ENCODE measurements at regions not wholly inside any gene's neighbourhood (a gene's known extent, or its start where the extent isn't known, plus 50 kb on each side); places are given as distances from the start of the nearest gene placed in this dataset.

DNA sequence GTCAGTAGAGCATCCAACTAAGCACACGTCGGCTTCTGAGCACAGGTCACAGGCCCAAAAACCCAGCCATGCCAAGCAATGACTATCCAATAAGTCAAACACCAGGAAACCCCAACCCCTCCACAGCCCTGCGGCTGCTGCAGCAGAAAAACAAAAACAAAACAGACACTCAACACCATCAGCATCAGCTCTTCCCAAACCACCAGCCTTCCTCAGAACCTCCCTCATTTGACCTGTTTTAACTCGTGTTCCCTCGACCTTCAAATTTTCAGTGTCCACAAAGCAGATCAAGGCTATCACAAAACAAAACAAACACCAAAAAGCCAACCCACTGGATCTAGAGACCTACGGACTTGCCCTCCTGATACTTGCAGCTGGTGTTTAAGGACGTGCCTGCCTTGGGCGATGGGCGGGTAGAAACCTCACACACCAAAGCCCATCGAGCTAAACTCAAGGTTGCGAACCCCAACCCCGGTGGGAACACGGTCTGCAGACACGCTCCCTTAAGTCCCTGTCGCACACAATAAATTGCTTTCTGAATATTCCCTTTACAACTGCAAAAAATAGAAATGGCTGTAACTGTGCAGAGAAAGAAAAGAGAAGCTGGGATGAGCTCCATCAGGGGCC lies 247.1 kb upstream of the ANKRD55 start (continued):
- TF ChIP-seq, protein P1, sequence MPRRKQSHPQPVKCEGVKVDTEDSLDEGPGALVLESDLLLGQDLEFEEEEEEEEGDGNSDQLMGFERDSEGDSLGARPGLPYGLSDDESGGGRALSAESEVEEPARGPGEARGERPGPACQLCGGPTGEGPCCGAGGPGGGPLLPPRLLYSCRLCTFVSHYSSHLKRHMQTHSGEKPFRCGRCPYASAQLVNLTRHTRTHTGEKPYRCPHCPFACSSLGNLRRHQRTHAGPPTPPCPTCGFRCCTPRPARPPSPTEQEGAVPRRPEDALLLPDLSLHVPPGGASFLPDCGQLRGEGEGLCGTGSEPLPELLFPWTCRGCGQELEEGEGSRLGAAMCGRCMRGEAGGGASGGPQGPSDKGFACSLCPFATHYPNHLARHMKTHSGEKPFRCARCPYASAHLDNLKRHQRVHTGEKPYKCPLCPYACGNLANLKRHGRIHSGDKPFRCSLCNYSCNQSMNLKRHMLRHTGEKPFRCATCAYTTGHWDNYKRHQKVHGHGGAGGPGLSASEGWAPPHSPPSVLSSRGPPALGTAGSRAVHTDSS (CRISPR knock-in tag; conservative IDR thresholded peaks at IDR 0.05), result no peak
- TF ChIP-seq JUNB (CRISPR knock-in tag; IDR thresholded peaks at IDR 0.05; ENCODE audit: borderline replicate concordance) (no peak), YY1 (IDR thresholded peaks at IDR 0.05; ENCODE audit: insufficient read depth, insufficient replicate concordance, low read depth, low read length) (peak; percentile 6), YEATS4 (CRISPR knock-in tag; IDR thresholded peaks at IDR 0.05; ENCODE audit: borderline replicate concordance) (peak; percentile 69), ZNF672 (CRISPR knock-in tag; IDR thresholded peaks at IDR 0.05) (no peak), NONO (IDR thresholded peaks at IDR 0.05) (no peak), NONO (CRISPR knock-in tag; conservative IDR thresholded peaks at IDR 0.05) (peak; percentile 73; the same call in 1 of the 2 replicates), PAX8 (CRISPR knock-in tag; IDR thresholded peaks at IDR 0.05; ENCODE audit: borderline replicate concordance) (no peak), MED8 (CRISPR knock-in tag; IDR thresholded peaks at IDR 0.05; ENCODE audit: insufficient replicate concordance) (peak; percentile 95), PCBP1 (IDR thresholded peaks at IDR 0.05; ENCODE audit: borderline replicate concordance, low read depth, low read length) (no peak), MIXL1 (CRISPR knock-in tag; IDR thresholded peaks at IDR 0.05) (peak; percentile 79; the same call in 1 of the 2 replicates), HNRNPK (IDR thresholded peaks at IDR 0.05; ENCODE audit: low read depth, low read length, poor library complexity, severe bottlenecking) (no peak)
- TF ChIP-seq, protein P2, sequence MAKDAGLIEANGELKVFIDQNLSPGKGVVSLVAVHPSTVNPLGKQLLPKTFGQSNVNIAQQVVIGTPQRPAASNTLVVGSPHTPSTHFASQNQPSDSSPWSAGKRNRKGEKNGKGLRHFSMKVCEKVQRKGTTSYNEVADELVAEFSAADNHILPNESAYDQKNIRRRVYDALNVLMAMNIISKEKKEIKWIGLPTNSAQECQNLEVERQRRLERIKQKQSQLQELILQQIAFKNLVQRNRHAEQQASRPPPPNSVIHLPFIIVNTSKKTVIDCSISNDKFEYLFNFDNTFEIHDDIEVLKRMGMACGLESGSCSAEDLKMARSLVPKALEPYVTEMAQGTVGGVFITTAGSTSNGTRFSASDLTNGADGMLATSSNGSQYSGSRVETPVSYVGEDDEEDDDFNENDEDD (CRISPR knock-in tag; IDR thresholded peaks at IDR 0.05; ENCODE audit: borderline replicate concordance), result peak; percentile 15; the same call in 1 of the 2 replicates
- TF ChIP-seq, protein P3, sequence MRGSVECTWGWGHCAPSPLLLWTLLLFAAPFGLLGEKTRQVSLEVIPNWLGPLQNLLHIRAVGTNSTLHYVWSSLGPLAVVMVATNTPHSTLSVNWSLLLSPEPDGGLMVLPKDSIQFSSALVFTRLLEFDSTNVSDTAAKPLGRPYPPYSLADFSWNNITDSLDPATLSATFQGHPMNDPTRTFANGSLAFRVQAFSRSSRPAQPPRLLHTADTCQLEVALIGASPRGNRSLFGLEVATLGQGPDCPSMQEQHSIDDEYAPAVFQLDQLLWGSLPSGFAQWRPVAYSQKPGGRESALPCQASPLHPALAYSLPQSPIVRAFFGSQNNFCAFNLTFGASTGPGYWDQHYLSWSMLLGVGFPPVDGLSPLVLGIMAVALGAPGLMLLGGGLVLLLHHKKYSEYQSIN (CRISPR knock-in tag; IDR thresholded peaks at IDR 0.05; ENCODE audit: borderline replicate concordance), result no peak
- TF ChIP-seq, protein P4, sequence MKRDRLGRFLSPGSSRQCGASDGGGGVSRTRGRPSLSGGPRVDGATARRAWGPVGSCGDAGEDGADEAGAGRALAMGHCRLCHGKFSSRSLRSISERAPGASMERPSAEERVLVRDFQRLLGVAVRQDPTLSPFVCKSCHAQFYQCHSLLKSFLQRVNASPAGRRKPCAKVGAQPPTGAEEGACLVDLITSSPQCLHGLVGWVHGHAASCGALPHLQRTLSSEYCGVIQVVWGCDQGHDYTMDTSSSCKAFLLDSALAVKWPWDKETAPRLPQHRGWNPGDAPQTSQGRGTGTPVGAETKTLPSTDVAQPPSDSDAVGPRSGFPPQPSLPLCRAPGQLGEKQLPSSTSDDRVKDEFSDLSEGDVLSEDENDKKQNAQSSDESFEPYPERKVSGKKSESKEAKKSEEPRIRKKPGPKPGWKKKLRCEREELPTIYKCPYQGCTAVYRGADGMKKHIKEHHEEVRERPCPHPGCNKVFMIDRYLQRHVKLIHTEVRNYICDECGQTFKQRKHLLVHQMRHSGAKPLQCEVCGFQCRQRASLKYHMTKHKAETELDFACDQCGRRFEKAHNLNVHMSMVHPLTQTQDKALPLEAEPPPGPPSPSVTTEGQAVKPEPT (CRISPR knock-in tag; IDR thresholded peaks at IDR 0.05; ENCODE audit: low read depth), result peak; percentile 99
- TF ChIP-seq, protein P5, sequence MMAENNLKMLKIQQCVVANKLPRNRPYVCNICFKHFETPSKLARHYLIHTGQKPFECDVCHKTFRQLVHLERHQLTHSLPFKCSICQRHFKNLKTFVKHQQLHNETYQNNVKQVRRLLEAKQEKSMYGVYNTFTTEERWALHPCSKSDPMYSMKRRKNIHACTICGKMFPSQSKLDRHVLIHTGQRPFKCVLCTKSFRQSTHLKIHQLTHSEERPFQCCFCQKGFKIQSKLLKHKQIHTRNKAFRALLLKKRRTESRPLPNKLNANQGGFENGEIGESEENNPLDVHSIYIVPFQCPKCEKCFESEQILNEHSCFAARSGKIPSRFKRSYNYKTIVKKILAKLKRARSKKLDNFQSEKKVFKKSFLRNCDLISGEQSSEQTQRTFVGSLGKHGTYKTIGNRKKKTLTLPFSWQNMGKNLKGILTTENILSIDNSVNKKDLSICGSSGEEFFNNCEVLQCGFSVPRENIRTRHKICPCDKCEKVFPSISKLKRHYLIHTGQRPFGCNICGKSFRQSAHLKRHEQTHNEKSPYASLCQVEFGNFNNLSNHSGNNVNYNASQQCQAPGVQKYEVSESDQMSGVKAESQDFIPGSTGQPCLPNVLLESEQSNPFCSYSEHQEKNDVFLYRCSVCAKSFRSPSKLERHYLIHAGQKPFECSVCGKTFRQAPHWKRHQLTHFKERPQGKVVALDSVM (CRISPR knock-in tag; IDR thresholded peaks at IDR 0.05), result no peak; the same call in 1 of the 2 replicates
- TF ChIP-seq, protein P6, sequence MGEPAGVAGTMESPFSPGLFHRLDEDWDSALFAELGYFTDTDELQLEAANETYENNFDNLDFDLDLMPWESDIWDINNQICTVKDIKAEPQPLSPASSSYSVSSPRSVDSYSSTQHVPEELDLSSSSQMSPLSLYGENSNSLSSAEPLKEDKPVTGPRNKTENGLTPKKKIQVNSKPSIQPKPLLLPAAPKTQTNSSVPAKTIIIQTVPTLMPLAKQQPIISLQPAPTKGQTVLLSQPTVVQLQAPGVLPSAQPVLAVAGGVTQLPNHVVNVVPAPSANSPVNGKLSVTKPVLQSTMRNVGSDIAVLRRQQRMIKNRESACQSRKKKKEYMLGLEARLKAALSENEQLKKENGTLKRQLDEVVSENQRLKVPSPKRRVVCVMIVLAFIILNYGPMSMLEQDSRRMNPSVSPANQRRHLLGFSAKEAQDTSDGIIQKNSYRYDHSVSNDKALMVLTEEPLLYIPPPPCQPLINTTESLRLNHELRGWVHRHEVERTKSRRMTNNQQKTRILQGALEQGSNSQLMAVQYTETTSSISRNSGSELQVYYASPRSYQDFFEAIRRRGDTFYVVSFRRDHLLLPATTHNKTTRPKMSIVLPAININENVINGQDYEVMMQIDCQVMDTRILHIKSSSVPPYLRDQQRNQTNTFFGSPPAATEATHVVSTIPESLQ (CRISPR knock-in tag; conservative IDR thresholded peaks at IDR 0.05), result no peak

Data from HepG2 (cell line).